Calu3 (cell line): ENCODE measurements at regions not wholly inside any gene's neighbourhood (a gene's known extent, or its start where the extent isn't known, plus 50 kb on each side); places are given as distances from the start of the nearest gene placed in this dataset.

Experiments used
- BruUV-seq: library from RNA; stranded (reverse); fragments of 400-500 nt; replicated peaks from 2 replicates; lab custom pipeline; 2021; lab: Mats Ljungman, UMichigan
- CTCF ChIA-PET: fragments of 300-600 bp; sonication (Branson Sonifier 250); formaldehyde crosslinking; loops from one replicate; lab custom pipeline; 2022; ENCODE audit warnings: antibody characterized with exemption; lab: Charles Lee
- DNase-seq: peaks from one replicate; pipeline ENCODE4 v3.0.0; 2022
- H3K27ac Mint-ChIP-seq: one replicate; pipeline ENCODE4 v1.8.0; 2022; ENCODE audit warnings: mixed read lengths; ENCODE audit not compliant: unreplicated experiment
- H3K27me3 Mint-ChIP-seq: one replicate; pipeline ENCODE4 v1.8.0; 2022; ENCODE audit warnings: mixed read lengths; ENCODE audit not compliant: unreplicated experiment
- H3K36me3 Mint-ChIP-seq: one replicate; pipeline ENCODE4 v1.8.0; 2022; ENCODE audit warnings: mild to moderate bottlenecking, moderate library complexity, mixed read lengths; ENCODE audit not compliant: insufficient read depth, unreplicated experiment
- H3K4me1 Mint-ChIP-seq: one replicate; pipeline ENCODE4 v1.8.0; 2022; ENCODE audit warnings: mild to moderate bottlenecking, low read depth, mixed read lengths; ENCODE audit not compliant: unreplicated experiment
- H3K4me3 Mint-ChIP-seq: one replicate; pipeline ENCODE4 v1.8.0; 2022; ENCODE audit warnings: mild to moderate bottlenecking, low read depth, moderate library complexity, mixed read lengths; ENCODE audit not compliant: unreplicated experiment
- H3K9me3 Mint-ChIP-seq: one replicate; pipeline ENCODE4 v1.8.0; 2022; ENCODE audit warnings: low read depth, mixed read lengths; ENCODE audit not compliant: unreplicated experiment
- CTCF ChIP-seq: fragments of 200-600 bp; IDR thresholded peaks from one replicate; pipeline ENCODE4 v1.8.0; 2022; ENCODE audit warnings: antibody characterized with exemption; ENCODE audit not compliant: unreplicated experiment
- intact Hi-C: fragments of 100-400 bp; cut with micrococcal nuclease; formaldehyde crosslinking; loops from one replicate; pipeline ENCODE4 v1.10.0; 2022; ENCODE audit not compliant: unreplicated experiment

- BruUV-seq = no TSS peak
- Mint-ChIP-seq H3K4me1 (no peaks in the 10 kb centered on the region), H3K27ac (no peak overlapping the region), H3K4me3 (no peak overlapping the region), H3K36me3 (peaks cover 7% of the 10 kb centered on the region), H3K9me3 (no peaks in the 10 kb centered on the region), H3K27me3 (no peaks in the 10 kb centered on the region)
- CTCF ChIA-PET = no interaction called here
- TF ChIP-seq CTCF = no peak
- DNase-seq = no peak
- intact Hi-C loops = no loop called here
Observed at GRCh38 chr1:10897981-10898728, 101.7 kb upstream of the CASZ1 start.

GRCh38 chr1:10898921-10899320 is 102.5 kb upstream of the CASZ1 start:
- H3K27ac Mint-ChIP-seq = peak overlapping the region; percentile 52
- TF ChIP-seq CTCF = no peak
- peaks cover 7% of the 10 kb centered on the region for H3K36me3 Mint-ChIP-seq
- intact Hi-C loops = no loop called here
- no peaks in the 10 kb centered on the region for H3K27me3 Mint-ChIP-seq
- H3K4me1 Mint-ChIP-seq = no peaks in the 10 kb centered on the region
- no TSS peak for BruUV-seq
- CTCF ChIA-PET = no interaction called here
- DNase-seq = no peak
- H3K9me3 Mint-ChIP-seq = no peaks in the 10 kb centered on the region
- H3K4me3 Mint-ChIP-seq = no peak overlapping the region

GRCh38 chr1:10899490-10900250 is 103.2 kb upstream of the CASZ1 start:
- CTCF ChIA-PET = no interaction called here
- no peak overlapping the region for H3K4me3 Mint-ChIP-seq
- intact Hi-C loops = no loop called here
- no peak for DNase-seq
- BruUV-seq = no TSS peak
- no peaks in the 10 kb centered on the region for H3K4me1 Mint-ChIP-seq
- TF ChIP-seq CTCF = no peak
- H3K27ac Mint-ChIP-seq = peak overlapping the region; percentile 52
- H3K36me3 Mint-ChIP-seq = peaks cover 7% of the 10 kb centered on the region
- H3K9me3 Mint-ChIP-seq = no peaks in the 10 kb centered on the region
- no peaks in the 10 kb centered on the region for H3K27me3 Mint-ChIP-seq

GRCh38 chr1:10900251-10900651 is 103.8 kb upstream of the CASZ1 start:
- no peak for DNase-seq
- Mint-ChIP-seq H3K4me1 (no peaks in the 10 kb centered on the region), H3K27ac (peak overlapping the region; percentile 85), H3K9me3 (no peaks in the 10 kb centered on the region), H3K36me3 (peaks cover 7% of the 10 kb centered on the region), H3K4me3 (peak overlapping the region; percentile 42), H3K27me3 (no peaks in the 10 kb centered on the region)
- no TSS peak for BruUV-seq
- TF ChIP-seq CTCF = no peak
- intact Hi-C loops = no loop called here
- CTCF ChIA-PET = interaction anchor here (1.1 kb wide), 1 partner anchor 10 kb away, joined by 3 read pairs; no protein-coding TSS in a partner anchor
